Left ventricle myocardium inferior (tissue), 1 donor: ENCODE measurements at regions not wholly inside any gene's neighbourhood (a gene's known extent, or its start where the extent isn't known, plus 50 kb on each side); places are given as distances from the start of the nearest gene placed in this dataset.

Experiments used
- DNase-seq: peaks from one replicate; pipeline ENCODE4 v3.0.0-alpha.2; 2020
- H3K27ac ChIP-seq: fragments of 200-600 bp; replicated peaks from 2 replicates; pipeline ENCODE4 v1.8.0; 2021
- H3K27me3 ChIP-seq: fragments of 200-600 bp; 2 replicates; pipeline ENCODE4 v1.8.0; 2021; ENCODE audit warnings: low read depth
- H3K36me3 ChIP-seq: fragments of 200-600 bp; 2 replicates; pipeline ENCODE4 v1.8.0; 2021
- H3K4me1 ChIP-seq: fragments of 200-600 bp; 2 replicates; pipeline ENCODE4 v1.8.0; 2021
- H3K4me3 ChIP-seq: fragments of 200-600 bp; 2 replicates; pipeline ENCODE4 v1.8.0; 2021; ENCODE audit warnings: mild to moderate bottlenecking, moderate library complexity
- H3K9me3 ChIP-seq: fragments of 200-600 bp; replicated peaks from 2 replicates; pipeline ENCODE4 v1.8.0; 2021
- CTCF ChIP-seq: fragments of 200-600 bp; IDR thresholded peaks from 2 replicates; pipeline ENCODE4 v1.8.0; 2021; ENCODE audit warnings: antibody characterized with exemption, mild to moderate bottlenecking, borderline replicate concordance
- intact Hi-C: fragments of 100-400 bp; cut with micrococcal nuclease; formaldehyde crosslinking; loops from one replicate; pipeline ENCODE4 v1.11.0; 2022
- donor health status: DM: no; HTN: yes; CAD: no; lungs with severe emphysema.

- Histone ChIP-seq H3K9me3 (no peaks in the 10 kb centered on the region), H3K36me3 (no peaks in the 10 kb centered on the region), H3K4me3 (no peak overlapping the region), H3K27me3 (no peaks in the 10 kb centered on the region), H3K4me1 (no peaks in the 10 kb centered on the region), H3K27ac (no peak overlapping the region)
- DNase-seq = no peak
- intact Hi-C loops = no loop called here
- TF ChIP-seq CTCF = no peak
These were observed 88.1 kb upstream of the ADAMTS19 start for GRCh38 chr5:129372025-129372424.

- Histone ChIP-seq H3K27me3 (no peaks in the 10 kb centered on the region), H3K36me3 (no peaks in the 10 kb centered on the region), H3K9me3 (no peaks in the 10 kb centered on the region), H3K4me3 (no peak overlapping the region), H3K4me1 (no peaks in the 10 kb centered on the region), H3K27ac (no peak overlapping the region)
- TF ChIP-seq CTCF = no peak
- DNase-seq = no peak
- intact Hi-C loops = no loop called here
These were observed 82.6 kb upstream of the ADAMTS19 start for GRCh38 chr5:129377504-129377903.

GRCh38 chr5:129378961-129379360, 81.1 kb upstream of the ADAMTS19 start:
- no peak overlapping the region for H3K4me3 ChIP-seq
- DNase-seq = no peak
- no peak for TF ChIP-seq CTCF
- H3K9me3 ChIP-seq = no peaks in the 10 kb centered on the region
- no peak overlapping the region for H3K27ac ChIP-seq
- H3K4me1 ChIP-seq = no peaks in the 10 kb centered on the region
- intact Hi-C loops = no loop called here
- no peaks in the 10 kb centered on the region for H3K36me3 ChIP-seq
- H3K27me3 ChIP-seq = no peaks in the 10 kb centered on the region

- no peak for DNase-seq
- intact Hi-C loops = no loop called here
- no peaks in the 10 kb centered on the region for H3K4me1 ChIP-seq
- no peaks in the 10 kb centered on the region for H3K27me3 ChIP-seq
- H3K36me3 ChIP-seq = no peaks in the 10 kb centered on the region
- no peak overlapping the region for H3K4me3 ChIP-seq
- TF ChIP-seq CTCF = no peak
- H3K27ac ChIP-seq = no peak overlapping the region
- no peaks in the 10 kb centered on the region for H3K9me3 ChIP-seq
These were observed 80.7 kb upstream of the ADAMTS19 start for GRCh38 chr5:129379406-129379805.

GRCh38 chr5:129382921-129383672, 77.0 kb upstream of the ADAMTS19 start:
- intact Hi-C loops = no loop called here
- no peak for TF ChIP-seq CTCF
- H3K36me3 ChIP-seq = no peaks in the 10 kb centered on the region
- H3K9me3 ChIP-seq = no peaks in the 10 kb centered on the region
- H3K4me1 ChIP-seq = no peaks in the 10 kb centered on the region
- H3K4me3 ChIP-seq = no peak overlapping the region
- no peak for DNase-seq
- no peaks in the 10 kb centered on the region for H3K27me3 ChIP-seq
- H3K27ac ChIP-seq = no peak overlapping the region

- H3K27ac ChIP-seq = no peak overlapping the region
- H3K27me3 ChIP-seq = no peaks in the 10 kb centered on the region
- no peak for DNase-seq
- intact Hi-C loops = no loop called here
- no peaks in the 10 kb centered on the region for H3K9me3 ChIP-seq
- TF ChIP-seq CTCF = no peak
- no peak overlapping the region for H3K4me3 ChIP-seq
- no peaks in the 10 kb centered on the region for H3K4me1 ChIP-seq
- no peaks in the 10 kb centered on the region for H3K36me3 ChIP-seq
These were observed 75.9 kb upstream of the ADAMTS19 start for GRCh38 chr5:129384193-129384592.
